Activated T-cell treated with anti-CD3 and anti-CD28 coated beads, Interleukin-2, amount 50 U/mL, for 72 hours (primary cell): ENCODE measurements at regions not wholly inside any gene's neighbourhood (a gene's known extent, or its start where the extent isn't known, plus 50 kb on each side); places are given as distances from the start of the nearest gene placed in this dataset.
"Not testable (repeated sequence)": the region's sequence is repeated elsewhere in the genome, so short reads cannot be mapped to it uniquely, and the experiment has no call there.

Experiments
- ATAC-seq, 2 donors: fragments of 150-1000 bp; cut with Tn5 transposase; replicated peaks in 1 of 2; 2 replicates each; pipeline ENCODE4 v1.10.0; 2021; ENCODE audit warnings: moderate library complexity in 2 of 2, mild to moderate bottlenecking in 1 of 2
- DNase-seq, 2 donors: peaks; one replicate each; pipeline ENCODE4 v3.0.0; 2021 to 2022; ENCODE audit warnings: mixed read lengths in 1 of 2
- H3K27ac Mint-ChIP-seq: one replicate; pipeline ENCODE4 v1.8.0; 2022; ENCODE audit warnings: mild to moderate bottlenecking, moderate library complexity, mixed read lengths
- H3K27me3 Mint-ChIP-seq: one replicate; pipeline ENCODE4 v1.8.0; 2022; ENCODE audit warnings: low read depth, mixed read lengths
- H3K36me3 Mint-ChIP-seq, 2 donors: one replicate each; pipeline ENCODE4 v1.8.0; 2022; ENCODE audit warnings: mixed read lengths in 2 of 2, mild to moderate bottlenecking in 1 of 2; ENCODE audit not compliant: insufficient read depth in 2 of 2
- H3K4me1 Mint-ChIP-seq: one replicate; pipeline ENCODE4 v1.8.0; 2022; ENCODE audit warnings: low read depth, mixed read lengths
- H3K4me3 Mint-ChIP-seq, 2 donors: one replicate each; pipeline ENCODE4 v1.8.0; 2022; ENCODE audit warnings: mild to moderate bottlenecking in 2 of 2, mixed read lengths in 2 of 2, moderate library complexity in 2 of 2
- H3K9me3 Mint-ChIP-seq, 2 donors: one replicate each; pipeline ENCODE4 v1.8.0; 2022; ENCODE audit warnings: mixed read lengths in 2 of 2

DNA sequence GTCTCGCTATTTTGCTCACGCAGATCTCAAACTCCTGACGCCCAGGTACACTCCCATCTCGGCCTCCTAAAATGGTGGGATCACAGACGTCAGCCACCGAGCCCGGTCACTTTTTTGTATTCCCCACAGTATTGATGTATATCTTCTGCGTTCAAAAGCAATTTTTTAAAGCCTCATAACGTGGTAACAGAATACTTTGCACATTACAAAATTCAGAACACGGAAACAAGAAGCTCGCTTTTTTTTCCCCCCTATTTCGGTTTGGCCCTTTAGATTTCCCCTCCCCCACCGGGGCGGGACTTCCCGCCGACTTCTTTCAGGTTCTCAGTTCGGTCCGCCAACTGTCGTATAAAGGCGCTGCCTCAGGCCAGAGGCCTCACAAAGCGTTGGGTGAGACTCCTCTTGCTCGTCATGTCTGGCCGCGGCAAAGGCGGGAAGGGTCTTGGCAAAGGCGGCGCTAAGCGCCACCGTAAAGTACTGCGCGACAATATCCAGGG, 88.4 kb downstream of the OR2B2 start:
- peak overlapping the region; percentile 86 to 93 for H3K4me3 Mint-ChIP-seq
- DNase-seq (peak; percentile 34 to 70), ATAC-seq (peak; percentile 77 to 84)
- peaks cover 33% of the 10 kb centered on the region for H3K4me1 Mint-ChIP-seq
- peak overlapping the region; percentile 97 for H3K27ac Mint-ChIP-seq
- not testable (repeated sequence) for H3K27me3 Mint-ChIP-seq, H3K9me3 Mint-ChIP-seq, H3K36me3 Mint-ChIP-seq

DNA sequence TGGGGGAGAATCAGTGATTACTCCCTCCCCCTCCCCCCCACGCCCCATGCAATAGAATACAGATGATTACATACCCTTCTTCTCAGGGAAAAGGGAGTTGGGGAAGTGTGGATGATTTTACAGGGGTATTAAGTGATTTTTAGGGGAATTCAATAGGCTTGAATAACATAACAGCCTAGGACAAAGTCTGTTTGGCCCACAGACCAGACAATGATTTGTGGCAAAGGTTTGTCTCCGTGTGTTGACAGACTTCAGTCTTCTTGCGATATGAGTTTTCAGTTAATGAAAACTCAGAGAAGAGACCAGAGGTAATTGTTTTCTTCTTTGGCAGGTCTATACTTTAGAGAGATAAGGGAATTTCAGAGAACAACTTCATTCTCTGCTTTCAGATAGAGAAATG, 95.3 kb downstream of the OR2B2 start:
- no peaks in the 10 kb centered on the region for H3K27me3 Mint-ChIP-seq
- ATAC-seq (no peak), DNase-seq (no peak)
- H3K36me3 Mint-ChIP-seq, result no peaks in the 10 kb centered on the region
- H3K4me3 Mint-ChIP-seq, result peak overlapping the region; percentile 23 to 47
- H3K4me1 Mint-ChIP-seq, result peaks cover 49% of the 10 kb centered on the region
- H3K9me3 Mint-ChIP-seq, result no peaks in the 10 kb centered on the region
- no peak overlapping the region for H3K27ac Mint-ChIP-seq

DNA sequence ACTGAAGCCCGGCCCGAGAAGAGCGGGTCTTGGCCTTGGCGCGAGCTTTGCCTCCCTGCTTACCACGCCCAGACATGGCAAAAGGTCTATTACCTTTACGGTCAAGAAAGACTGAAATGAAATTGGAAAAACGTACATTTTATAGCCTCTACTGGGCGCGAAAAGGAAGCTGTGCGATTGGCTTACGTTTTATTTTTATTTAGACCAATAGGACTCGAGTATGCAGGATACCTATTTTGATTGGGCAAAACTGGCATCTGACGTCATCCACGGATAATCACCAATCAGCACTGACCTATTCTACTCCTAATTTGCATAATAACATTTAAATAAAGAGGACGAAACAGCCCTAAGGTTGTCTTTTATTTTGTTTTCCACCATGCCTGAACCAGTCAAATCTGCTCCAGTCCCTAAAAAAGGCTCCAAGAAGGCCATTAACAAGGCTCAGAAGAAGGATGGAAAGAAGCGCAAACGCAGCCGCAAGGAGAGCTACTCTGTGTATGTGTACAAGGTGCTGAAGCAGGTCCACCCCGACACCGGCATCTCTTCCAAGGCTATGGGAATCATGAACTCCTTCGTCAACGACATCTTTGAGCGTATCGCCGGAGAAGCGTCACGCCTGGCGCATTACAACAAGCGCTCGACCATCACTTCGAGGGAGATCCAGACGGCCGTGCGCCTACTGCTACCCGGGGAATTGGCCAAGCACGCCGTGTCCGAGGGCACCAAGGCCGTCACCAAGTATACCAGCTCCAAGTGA, 97.4 kb downstream of the OR2B2 start:
- no peaks in the 10 kb centered on the region for H3K9me3 Mint-ChIP-seq
- H3K4me3 Mint-ChIP-seq, result peak overlapping the region; percentile 85 to 88
- H3K4me1 Mint-ChIP-seq, result peaks cover 63% of the 10 kb centered on the region
- H3K27me3 Mint-ChIP-seq, result no peaks in the 10 kb centered on the region
- H3K27ac Mint-ChIP-seq, result peak overlapping the region; percentile 99
- DNase-seq (peak; percentile 78 to 82), ATAC-seq (peak; percentile 64)
- H3K36me3 Mint-ChIP-seq, result peaks cover 3 to 6% of the 10 kb centered on the region in 2 donors

- not testable (repeated sequence) for ATAC-seq, H3K36me3 Mint-ChIP-seq, H3K27me3 Mint-ChIP-seq, H3K9me3 Mint-ChIP-seq, DNase-seq
- H3K27ac Mint-ChIP-seq, result peak overlapping the region; percentile 99
- peaks cover 60% of the 10 kb centered on the region for H3K4me1 Mint-ChIP-seq
- H3K4me3 Mint-ChIP-seq, result peak overlapping the region; percentile 85 to 88
Observed at GRCh38 chr6:27814415-27814664, 97.9 kb downstream of the OR2B2 start.

DNA sequence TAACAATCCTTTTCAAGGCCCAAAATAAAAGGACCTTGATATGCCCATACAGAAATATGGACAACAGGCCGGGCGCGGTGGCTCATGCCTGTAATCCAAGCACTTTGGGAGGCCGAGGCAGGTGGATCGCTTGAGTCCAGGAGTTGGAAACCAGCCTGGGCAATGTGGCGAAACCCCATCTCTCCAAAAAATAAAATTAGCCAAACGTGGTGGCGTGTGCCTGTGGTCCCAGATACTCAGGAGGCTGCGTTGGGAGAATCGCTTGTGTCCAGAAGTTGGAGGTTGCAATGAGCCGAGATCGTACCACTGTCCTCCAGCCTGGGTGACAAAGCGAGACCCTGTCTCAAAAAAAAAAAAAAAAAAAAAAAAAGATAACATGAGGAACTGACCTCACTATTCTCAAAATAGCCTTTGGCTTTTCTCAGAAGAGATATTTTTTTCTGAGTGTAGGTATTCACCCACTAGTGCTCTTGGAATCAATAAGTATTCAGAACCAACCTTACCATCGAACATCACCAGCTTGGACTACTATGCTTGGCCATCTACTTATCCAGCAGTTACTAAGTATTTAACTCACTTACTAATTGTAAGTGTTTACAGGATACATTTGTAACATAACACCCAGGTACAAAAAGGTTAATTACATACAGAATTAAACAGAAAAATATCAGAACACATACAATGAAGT, 99.2 kb downstream of the OR2B2 start:
- peaks cover 67% of the 10 kb centered on the region for H3K4me1 Mint-ChIP-seq
- DNase-seq, result no peak

DNA sequence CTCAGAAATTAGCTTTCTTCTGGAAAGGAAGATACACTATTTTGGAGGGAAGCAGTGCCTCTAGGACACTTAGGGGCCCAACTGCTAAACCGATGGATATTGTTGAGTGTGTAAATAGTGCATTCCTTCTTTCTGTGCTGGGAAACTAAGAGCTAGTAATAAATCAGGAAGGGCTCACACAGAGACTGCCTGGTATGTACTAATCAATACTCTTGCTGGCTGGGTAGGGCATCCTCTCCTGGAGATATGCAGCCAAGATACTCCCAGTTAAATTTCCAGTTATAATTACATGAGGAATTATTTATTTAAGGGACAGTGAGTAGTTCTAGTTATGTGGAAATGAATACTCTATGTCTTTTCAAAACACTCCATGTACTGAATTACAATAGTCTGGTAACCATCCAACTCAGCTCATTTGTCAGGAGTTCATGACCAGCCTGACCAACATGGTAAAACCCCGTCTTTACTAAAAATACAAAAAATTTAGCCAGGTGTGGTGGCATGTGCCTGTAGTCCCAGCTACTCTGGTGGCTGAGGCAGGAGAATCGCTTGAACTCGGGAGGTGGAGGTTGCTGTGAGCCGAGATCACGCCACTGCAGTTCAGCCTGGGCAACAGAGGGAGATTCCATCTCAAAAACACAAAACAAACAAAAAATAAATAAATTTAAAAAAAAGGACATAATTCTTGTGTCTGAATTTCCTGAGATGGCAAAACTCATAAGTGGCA, 100.0 kb downstream of the OR2B2 start:
- DNase-seq, result no peak

More for the DNA sequence above, 99.2 kb downstream of the OR2B2 start:
- Mint-ChIP-seq H3K27me3 (no peaks in the 10 kb centered on the region), H3K27ac (peak overlapping the region; percentile 99), H3K9me3 (no peaks in the 10 kb centered on the region), H3K4me3 (peak overlapping the region; percentile 85 to 88), H3K36me3 (peaks cover 3 to 7% of the 10 kb centered on the region in 2 donors)
- no peak for ATAC-seq

GRCh38 chr6:27811451-27811772, 100.8 kb downstream of the OR2B2 start:
- peak overlapping the region; percentile 99 for H3K27ac Mint-ChIP-seq
- DNase-seq, result no peak
- H3K36me3 Mint-ChIP-seq, result peaks cover 3 to 7% of the 10 kb centered on the region in 2 donors
- no peaks in the 10 kb centered on the region for H3K27me3 Mint-ChIP-seq
- peaks cover 80% of the 10 kb centered on the region for H3K4me1 Mint-ChIP-seq
- ATAC-seq, result no peak
- no peaks in the 10 kb centered on the region for H3K9me3 Mint-ChIP-seq
- peak overlapping the region; percentile 93 to 100 for H3K4me3 Mint-ChIP-seq

More for the DNA sequence above, 100.0 kb downstream of the OR2B2 start:
- Mint-ChIP-seq H3K27me3 (no peaks in the 10 kb centered on the region), H3K27ac (peak overlapping the region; percentile 99), H3K9me3 (no peaks in the 10 kb centered on the region), H3K4me1 (peaks cover 72% of the 10 kb centered on the region), H3K36me3 (peaks cover 3 to 7% of the 10 kb centered on the region in 2 donors), H3K4me3 (peak overlapping the region; percentile 58 to 61)
- no peak for ATAC-seq

GRCh38 chr6:27810768-27811450, 101.3 kb downstream of the OR2B2 start:
- ATAC-seq (no peak), DNase-seq (no peak)
- H3K4me1 Mint-ChIP-seq, result peaks cover 79% of the 10 kb centered on the region
- no peaks in the 10 kb centered on the region for H3K27me3 Mint-ChIP-seq
- H3K9me3 Mint-ChIP-seq, result no peaks in the 10 kb centered on the region
- peaks cover 3 to 7% of the 10 kb centered on the region in 2 donors for H3K36me3 Mint-ChIP-seq
- peak overlapping the region; percentile 93 to 100 for H3K4me3 Mint-ChIP-seq
- peak overlapping the region; percentile 99 for H3K27ac Mint-ChIP-seq

DNA sequence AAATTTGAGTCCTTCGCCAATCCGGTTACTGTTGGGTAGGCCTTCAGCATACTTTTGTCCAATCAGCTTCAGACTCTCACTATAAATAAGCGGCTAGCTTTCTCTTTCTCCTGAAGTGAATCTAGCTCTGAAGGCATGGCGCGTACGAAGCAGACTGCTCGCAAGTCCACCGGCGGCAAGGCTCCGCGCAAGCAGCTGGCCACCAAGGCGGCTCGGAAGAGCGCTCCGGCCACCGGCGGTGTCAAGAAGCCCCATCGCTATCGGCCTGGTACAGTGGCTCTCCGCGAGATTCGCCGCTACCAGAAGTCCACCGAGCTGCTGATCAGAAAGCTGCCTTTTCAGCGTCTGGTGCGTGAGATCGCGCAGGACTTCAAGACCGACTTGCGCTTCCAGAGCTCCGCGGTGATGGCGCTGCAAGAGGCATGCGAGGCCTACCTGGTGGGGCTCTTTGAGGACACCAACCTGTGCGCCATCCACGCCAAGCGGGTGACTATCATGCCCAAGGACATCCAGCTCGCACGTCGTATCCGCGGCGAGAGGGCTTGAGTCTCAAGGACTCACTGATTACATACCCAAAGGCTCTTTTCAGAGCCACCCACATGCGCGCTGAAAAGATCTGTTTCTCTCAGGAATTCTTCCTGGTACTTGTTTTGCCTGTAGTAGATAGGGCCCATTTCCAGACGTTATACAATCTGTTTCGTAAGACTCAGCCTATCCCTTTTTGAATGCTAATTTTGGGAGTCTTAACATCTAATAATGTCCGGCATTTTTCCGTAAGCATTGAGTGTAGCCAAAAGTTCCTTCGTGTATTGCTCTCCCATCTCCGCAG, 102.0 kb downstream of the OR2B2 start:
- no peaks in the 10 kb centered on the region for H3K27me3 Mint-ChIP-seq
- DNase-seq, result peak; percentile 83 to 84
- peak overlapping the region; percentile 93 to 100 for H3K4me3 Mint-ChIP-seq
- peaks cover 79% of the 10 kb centered on the region for H3K4me1 Mint-ChIP-seq
- peaks cover 3 to 7% of the 10 kb centered on the region in 2 donors for H3K36me3 Mint-ChIP-seq
- no peaks in the 10 kb centered on the region for H3K9me3 Mint-ChIP-seq
- ATAC-seq, result peak; percentile 24 to 37
- H3K27ac Mint-ChIP-seq, result peak overlapping the region; percentile 99

DNA sequence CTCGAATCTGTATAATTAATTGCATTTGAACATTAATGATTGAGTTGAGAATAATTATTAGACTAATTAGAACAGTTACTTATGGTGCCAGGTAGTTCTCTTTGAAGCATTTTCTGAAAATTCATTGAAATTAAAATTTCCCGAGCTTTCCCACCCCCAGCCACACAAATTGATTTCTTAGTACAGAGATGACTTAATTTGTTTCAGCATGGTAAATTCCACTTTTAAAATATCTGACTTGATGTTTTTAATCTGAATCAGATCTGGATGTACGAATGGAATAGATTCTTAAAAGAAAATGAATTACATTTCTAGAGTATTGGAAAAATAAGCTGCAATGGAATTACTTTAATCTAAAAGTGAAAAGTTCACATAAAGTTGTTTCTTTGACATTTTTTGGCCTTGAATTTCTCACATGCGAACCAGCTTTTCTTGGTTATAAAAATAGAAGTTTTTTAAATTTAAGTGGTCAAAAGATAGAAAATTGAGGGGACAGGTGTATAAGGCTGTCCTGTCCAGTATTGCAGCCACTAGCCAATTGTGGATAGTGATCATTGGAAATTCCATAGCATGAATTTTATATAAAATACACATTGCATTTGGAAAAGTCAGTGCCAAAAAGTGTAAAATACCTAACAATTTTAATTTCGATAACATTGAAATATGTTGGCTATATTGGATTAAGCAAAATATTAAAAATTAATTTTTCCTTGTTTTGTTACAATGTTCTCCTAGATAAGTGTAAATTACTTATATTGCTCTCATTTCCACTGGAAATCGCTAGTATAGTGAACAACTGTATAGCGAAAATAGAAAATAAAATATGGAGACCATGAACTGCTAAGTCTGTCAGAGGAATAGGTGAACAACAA, 102.9 kb downstream of the OR2B2 start:
- Mint-ChIP-seq H3K27ac (peak overlapping the region; percentile 99), H3K36me3 (peaks cover 3 to 7% of the 10 kb centered on the region in 2 donors), H3K27me3 (no peaks in the 10 kb centered on the region), H3K4me3 (peak overlapping the region; percentile 93 to 100), H3K9me3 (no peaks in the 10 kb centered on the region), H3K4me1 (peaks cover 73% of the 10 kb centered on the region)
- DNase-seq (no peak), ATAC-seq (no peak)

GRCh38 chr6:27808242-27809066, 103.7 kb downstream of the OR2B2 start:
- peak; percentile 0 to 4 for ATAC-seq
- not testable (repeated sequence) for H3K9me3 Mint-ChIP-seq, H3K27me3 Mint-ChIP-seq, H3K36me3 Mint-ChIP-seq
- Mint-ChIP-seq H3K27ac (peak overlapping the region; percentile 99), H3K4me3 (peak overlapping the region; percentile 91 to 93), H3K4me1 (peaks cover 64% of the 10 kb centered on the region)
- peak in 1 of 2 donors; percentile 37 for DNase-seq
